ENCODE measurements at regions not wholly inside any gene's neighbourhood (a gene's known extent, or its start where the extent isn't known, plus 50 kb on each side); places are given as distances from the start of the nearest gene placed in this dataset.

DNA sequence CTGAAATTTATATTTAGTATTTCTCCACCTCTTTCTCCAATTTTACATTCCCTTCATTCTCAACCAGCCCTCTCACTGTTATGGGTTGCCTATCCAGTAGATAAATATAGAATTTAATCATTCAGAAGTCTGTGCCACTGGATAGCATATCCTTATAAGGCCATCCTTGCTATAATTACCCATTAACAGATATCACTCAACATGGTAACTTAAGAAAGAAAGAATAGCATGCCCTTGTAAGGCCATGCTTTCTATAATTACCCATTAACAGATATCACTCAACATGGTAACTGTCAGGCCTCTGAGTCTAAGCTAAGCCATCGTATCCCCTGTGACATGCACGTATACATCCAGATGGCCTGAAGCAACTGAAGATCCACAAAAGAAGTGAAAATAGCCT is 1137.4 kb upstream of the FAM98A start:
- TF ChIP-seq, protein P1, sequence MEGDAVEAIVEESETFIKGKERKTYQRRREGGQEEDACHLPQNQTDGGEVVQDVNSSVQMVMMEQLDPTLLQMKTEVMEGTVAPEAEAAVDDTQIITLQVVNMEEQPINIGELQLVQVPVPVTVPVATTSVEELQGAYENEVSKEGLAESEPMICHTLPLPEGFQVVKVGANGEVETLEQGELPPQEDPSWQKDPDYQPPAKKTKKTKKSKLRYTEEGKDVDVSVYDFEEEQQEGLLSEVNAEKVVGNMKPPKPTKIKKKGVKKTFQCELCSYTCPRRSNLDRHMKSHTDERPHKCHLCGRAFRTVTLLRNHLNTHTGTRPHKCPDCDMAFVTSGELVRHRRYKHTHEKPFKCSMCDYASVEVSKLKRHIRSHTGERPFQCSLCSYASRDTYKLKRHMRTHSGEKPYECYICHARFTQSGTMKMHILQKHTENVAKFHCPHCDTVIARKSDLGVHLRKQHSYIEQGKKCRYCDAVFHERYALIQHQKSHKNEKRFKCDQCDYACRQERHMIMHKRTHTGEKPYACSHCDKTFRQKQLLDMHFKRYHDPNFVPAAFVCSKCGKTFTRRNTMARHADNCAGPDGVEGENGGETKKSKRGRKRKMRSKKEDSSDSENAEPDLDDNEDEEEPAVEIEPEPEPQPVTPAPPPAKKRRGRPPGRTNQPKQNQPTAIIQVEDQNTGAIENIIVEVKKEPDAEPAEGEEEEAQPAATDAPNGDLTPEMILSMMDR (IDR thresholded peaks at IDR 0.05; ENCODE audit: unreplicated experiment in 3 of 3): no peak
- Mint-ChIP-seq H3K9me3 (no peaks in the 10 kb centered on the region), H3K27ac (peak overlapping the region in 1 of 3 experiments; percentile 71), H3K27me3 (ENCODE audit: low read depth) (no peaks in the 10 kb centered on the region), H3K36me3 (ENCODE audit: low read depth) (no peaks in the 10 kb centered on the region), H3K4me1 (no peaks in the 10 kb centered on the region), H3K4me3 (no peak overlapping the region)

DNA sequence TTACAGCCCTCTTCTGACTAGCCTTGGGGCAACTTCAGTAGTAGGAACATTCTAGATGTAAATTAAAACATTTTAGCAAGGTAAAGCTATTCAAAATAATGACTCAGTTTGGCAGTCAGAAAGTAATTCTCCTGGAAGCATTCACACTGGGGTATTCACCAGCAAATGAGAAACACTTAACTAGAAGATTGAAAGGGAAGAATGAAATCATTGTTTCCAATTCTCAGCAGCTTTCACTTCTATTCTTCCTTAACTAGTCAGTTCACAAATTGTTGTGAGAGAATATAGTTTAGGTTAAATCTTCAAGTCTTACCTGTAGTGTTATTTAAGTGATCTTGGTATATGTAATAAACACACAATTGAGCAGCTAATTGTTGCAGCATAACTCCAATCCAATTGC is 1135.6 kb upstream of the FAM98A start:
- Mint-ChIP-seq H3K27ac (peak overlapping the region in 1 of 3 experiments; percentile 57), H3K9me3 (no peaks in the 10 kb centered on the region), H3K4me3 (no peak overlapping the region), H3K4me1 (no peaks in the 10 kb centered on the region), H3K27me3 (ENCODE audit: low read depth) (no peaks in the 10 kb centered on the region), H3K36me3 (ENCODE audit: low read depth) (no peaks in the 10 kb centered on the region)
- TF ChIP-seq, protein P1 (IDR thresholded peaks at IDR 0.05; ENCODE audit: unreplicated experiment in 3 of 3): no peak

DNA sequence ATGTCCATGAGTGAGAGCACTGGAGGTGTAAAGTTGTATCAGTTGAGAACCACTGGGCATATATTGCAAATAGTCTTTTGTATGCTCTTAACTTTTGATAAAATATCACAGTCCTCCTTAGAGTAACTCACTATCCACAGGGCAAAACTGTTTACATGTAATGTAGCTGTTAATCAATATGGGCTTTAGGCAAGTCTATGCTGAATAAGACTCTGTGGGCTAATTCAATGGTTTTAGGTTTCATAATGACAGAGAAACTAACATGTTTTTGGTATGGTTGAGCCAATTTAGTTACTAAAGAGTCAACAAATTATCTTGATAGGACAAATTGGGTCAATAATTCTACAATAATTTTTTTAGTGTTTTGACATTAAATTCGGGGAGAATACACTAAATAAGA is 1134.9 kb upstream of the FAM98A start:
- TF ChIP-seq, protein P1 (IDR thresholded peaks at IDR 0.05; ENCODE audit: unreplicated experiment in 3 of 3): no peak
- Mint-ChIP-seq H3K27ac (peak overlapping the region in 1 of 3 experiments; percentile 39), H3K36me3 (ENCODE audit: low read depth) (no peaks in the 10 kb centered on the region), H3K9me3 (no peaks in the 10 kb centered on the region), H3K4me3 (no peak overlapping the region), H3K27me3 (ENCODE audit: low read depth) (no peaks in the 10 kb centered on the region), H3K4me1 (no peaks in the 10 kb centered on the region)

DNA sequence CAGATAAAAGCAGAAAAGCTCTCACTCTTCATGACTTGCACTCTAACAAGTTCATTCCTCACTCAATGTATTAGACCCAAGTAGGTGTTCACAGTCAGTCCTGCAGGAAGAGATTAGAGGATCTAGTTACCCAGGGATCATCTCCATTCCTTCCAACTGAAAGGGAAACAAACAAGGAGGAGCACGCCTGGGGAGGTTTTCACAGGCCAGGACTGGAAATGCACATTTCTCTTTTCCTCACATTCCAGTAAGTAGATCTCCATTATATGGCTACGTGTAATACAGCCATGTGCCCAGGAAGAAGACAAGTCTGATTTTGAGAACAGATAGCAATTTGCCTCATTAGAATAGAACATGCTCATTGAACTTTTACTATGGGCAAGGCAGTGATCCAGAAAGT is 1132.2 kb upstream of the FAM98A start:
- Mint-ChIP-seq H3K4me1 (no peaks in the 10 kb centered on the region), H3K36me3 (ENCODE audit: low read depth) (no peaks in the 10 kb centered on the region), H3K27ac (no peak overlapping the region), H3K27me3 (ENCODE audit: low read depth) (no peaks in the 10 kb centered on the region), H3K9me3 (no peaks in the 10 kb centered on the region), H3K4me3 (no peak overlapping the region)
- TF ChIP-seq, protein P1 (IDR thresholded peaks at IDR 0.05; ENCODE audit: unreplicated experiment in 3 of 3): no peak

DNA sequence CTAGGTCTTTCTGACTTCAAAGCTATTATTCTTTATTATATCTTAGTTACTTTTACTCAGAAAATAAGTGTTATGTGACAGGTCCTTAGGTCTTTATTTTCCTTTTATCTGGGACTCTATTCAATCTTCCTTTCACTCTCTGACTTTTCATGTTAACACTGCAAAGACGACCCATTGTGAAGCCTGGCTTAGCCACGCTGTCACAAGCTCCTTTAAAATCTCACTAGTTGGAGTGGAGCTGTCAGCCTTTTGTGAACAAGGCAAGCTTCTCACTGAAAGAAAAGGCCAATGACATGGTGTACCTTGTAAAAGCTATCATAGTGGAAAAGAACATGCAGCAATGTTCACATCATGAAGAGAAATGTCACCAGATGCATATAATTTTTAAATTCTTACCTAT is 1130.7 kb upstream of the FAM98A start:
- H3K9me3 Mint-ChIP-seq: no peaks in the 10 kb centered on the region
- no peak overlapping the region for H3K27ac Mint-ChIP-seq
- TF ChIP-seq, protein P1 (IDR thresholded peaks at IDR 0.05; ENCODE audit: unreplicated experiment in 3 of 3): no peak
- H3K4me3 Mint-ChIP-seq: no peak overlapping the region
- no peaks in the 10 kb centered on the region for H3K36me3 Mint-ChIP-seq (ENCODE audit: low read depth)
- no peaks in the 10 kb centered on the region for H3K4me1 Mint-ChIP-seq
- no peaks in the 10 kb centered on the region for H3K27me3 Mint-ChIP-seq (ENCODE audit: low read depth)

DNA sequence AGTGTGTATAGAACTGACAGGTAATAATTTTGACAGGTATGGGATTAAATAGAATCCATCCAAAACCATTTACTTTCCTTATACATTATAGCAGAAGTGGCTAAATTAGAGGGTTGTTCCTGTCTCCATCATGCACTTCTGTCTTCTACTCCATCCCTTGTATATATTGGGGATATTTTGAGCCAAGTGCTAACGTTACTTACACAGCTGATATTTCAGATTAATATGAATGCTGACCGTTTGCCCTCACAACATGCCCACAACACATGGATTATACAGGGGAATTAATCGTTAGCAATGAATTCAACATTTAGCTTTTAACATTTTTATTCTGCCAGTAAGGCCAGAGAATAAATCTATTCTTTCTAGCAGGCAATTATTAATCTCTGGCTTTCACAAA is 1125.0 kb upstream of the FAM98A start:
- Mint-ChIP-seq H3K9me3 (no peaks in the 10 kb centered on the region), H3K36me3 (ENCODE audit: low read depth) (no peaks in the 10 kb centered on the region), H3K27ac (no peak overlapping the region), H3K4me1 (no peaks in the 10 kb centered on the region), H3K27me3 (ENCODE audit: low read depth) (no peaks in the 10 kb centered on the region), H3K4me3 (no peak overlapping the region)
- TF ChIP-seq, protein P1 (IDR thresholded peaks at IDR 0.05; ENCODE audit: unreplicated experiment in 3 of 3): no peak

All from nephron (organoid).